Glomerular visceral epithelial cell (primary cell): ENCODE measurements at regions not wholly inside any gene's neighbourhood (a gene's known extent, or its start where the extent isn't known, plus 50 kb on each side); places are given as distances from the start of the nearest gene placed in this dataset.

Experiments
- DNase-seq: peaks from one replicate; pipeline ENCODE4 v3.0.0-alpha.2; 2016; ENCODE audit errors: extremely low spot score

GRCh38 chr3:66747696-66748095 is 246.9 kb upstream of the LRIG1 start:
- DNase-seq = no peak

DNA sequence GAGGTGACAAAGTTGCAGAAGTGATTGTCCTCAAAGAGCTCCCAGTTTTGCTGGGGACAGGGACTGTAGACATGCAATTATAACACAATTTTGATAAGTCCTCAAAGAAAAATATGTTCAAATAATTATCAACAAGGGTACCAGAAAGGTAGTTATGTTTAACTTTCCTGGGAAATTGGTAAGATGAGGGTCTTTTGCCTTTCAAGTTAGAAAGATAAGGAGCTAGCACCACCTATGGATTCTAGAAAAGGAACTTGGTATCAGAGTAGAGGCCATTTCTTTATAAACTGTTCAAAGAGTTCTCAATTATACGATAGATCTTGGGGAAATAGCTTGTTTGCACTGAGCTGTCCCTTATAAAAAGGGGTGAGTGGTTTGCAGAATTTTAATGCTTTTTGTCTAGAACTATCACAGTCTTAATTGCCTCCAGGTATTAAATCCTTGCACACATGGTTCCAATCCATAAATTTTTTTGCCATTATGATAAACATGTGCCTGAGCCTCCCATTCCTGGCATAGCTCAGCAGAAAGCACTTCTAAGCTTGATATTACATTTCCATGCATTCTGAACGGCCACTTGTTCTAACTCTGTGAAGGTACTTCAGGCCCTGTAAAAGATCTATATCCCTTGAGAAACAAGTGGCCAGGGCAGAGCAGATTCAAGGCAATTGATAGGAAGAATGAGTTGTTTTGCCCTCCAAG is 247.5 kb upstream of the LRIG1 start:
- DNase-seq = no peak

DNA sequence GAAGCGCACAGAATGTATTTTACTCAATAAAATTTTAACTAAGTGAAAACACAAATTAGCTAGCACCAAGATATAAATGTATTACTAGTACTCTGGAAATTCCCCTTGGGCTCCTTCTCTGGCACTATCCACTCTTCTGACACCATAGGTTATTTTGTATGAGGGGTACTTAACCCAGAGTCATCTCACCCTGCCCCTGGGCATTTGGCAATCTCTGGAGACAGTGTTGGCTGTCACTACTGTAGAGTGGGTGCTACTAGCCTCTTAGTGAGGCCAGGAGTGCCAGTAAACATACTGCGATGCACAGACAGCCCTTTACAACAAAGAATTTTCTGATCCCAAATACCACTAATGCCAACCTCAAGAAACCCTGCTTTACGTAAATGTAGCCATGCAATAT is 246.3 kb upstream of the KBTBD8 start:
- no peak for DNase-seq

DNA sequence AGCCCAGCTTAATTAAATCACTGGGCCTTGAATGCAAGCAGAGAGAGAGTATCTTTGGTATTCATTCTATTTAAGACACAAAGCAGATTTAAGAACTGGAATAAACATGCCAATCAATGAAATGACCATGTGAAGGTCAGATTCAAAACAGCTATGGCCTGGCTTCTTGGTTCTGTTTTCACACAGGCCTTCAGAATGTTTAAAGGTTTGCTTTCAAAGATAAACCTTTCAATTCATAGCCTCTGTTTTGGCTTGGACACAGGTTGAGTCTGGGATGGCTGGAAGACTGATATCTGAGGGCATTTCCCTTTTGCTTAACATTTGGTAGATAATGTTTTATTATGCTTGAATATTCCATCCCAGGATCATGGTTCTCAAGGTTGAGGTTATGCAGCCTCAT is 244.4 kb upstream of the KBTBD8 start:
- no peak for DNase-seq

DNA sequence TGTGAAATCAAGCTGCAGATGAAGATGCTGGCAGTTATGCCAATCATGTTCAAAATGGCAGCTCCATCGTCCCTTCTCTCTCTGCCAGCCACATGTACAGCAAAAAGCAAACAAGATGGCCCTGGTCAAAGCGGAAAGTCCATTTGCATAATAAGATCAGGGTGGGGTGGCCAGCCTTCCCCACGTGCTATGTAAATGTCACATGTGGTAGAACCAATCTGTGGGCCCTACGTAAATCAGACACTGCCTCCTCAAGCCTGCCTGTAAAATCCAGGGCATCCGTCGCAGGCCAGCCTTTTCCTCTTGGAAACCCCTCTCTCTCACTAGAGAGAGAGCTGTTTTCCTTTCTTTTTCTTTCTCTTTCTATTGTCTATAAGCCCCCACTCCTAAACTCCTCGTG is 243.5 kb upstream of the KBTBD8 start:
- DNase-seq = no peak

DNA sequence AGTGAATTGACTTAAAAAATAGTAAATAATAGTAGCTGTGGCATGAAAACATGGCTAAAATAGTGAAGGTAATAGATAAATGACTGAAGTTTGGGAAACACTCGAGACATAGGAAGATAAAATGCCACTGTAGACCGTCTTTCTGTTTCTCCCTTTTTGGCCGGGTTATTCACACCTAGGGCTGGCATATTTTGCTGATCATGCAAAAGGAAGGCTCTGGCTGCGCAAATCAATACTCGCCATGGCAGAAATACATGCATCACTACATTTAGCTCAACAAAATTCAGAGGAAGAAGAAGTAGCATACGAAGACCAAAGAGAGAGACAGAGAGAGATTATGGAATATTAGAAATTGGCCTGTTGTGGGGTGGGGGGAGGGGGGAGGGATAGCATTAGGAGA is 242.2 kb upstream of the KBTBD8 start:
- DNase-seq = no peak

- DNase-seq = no peak
These were observed 241.6 kb upstream of the KBTBD8 start for GRCh38 chr3:66756468-66757036.

- no peak for DNase-seq
These were observed 236.9 kb upstream of the KBTBD8 start for GRCh38 chr3:66761093-66761780.

GRCh38 chr3:66762916-66763693 is 235.0 kb upstream of the KBTBD8 start:
- no peak for DNase-seq

DNA sequence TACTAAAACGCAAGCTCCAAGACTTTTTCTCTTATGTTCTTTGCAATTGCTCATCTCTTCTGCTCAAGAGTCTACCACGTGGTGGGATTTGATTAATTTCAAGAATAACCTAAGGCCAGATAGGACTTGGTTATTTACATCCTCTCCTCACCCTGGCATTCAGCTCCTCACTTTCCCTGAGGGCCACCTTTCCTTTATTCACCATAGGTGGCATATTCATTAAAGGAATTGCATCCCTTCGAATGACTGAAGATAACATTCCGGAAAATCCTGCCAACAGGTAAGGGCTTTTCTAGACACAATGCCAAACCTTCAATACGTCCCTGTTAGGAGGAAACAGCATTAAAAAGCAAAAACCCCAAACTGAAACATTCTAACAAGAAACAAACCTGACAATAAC is 220.0 kb upstream of the KBTBD8 start:
- DNase-seq = no peak

- no peak for DNase-seq
These were observed 219.3 kb upstream of the KBTBD8 start for GRCh38 chr3:66778777-66779176.

GRCh38 chr3:66785191-66785909 is 212.8 kb upstream of the KBTBD8 start:
- DNase-seq = no peak

DNA sequence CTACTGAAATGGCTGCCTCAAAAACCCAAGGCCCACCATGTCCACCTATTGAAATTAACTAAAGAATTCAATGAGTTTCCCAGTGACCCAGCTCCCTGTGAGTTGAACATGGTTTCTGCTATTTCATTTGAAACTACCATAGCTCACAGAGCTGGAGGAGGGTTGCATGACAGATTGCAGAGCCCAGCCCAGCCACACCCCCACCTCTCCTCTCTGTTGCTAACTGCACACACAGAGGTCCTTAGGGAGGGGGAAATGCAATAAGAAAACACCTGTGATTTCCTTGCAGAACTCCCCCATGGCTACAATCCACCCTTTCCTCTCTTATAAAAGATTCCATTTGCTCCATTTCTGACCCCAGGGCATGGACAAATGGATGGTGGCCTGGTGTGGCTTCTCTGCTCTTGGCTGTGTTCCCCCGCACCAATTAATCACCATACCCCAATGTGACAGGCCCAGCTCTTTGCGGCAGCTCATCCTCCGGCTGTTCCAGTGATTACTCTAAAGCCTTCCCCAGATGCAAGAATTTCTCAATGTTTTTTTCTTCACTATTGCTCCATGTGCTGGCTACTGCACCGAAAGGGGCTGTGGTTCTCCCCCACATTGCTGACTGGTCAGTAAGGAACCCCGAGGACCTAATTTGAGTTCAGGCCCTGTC is 208.4 kb upstream of the KBTBD8 start:
- DNase-seq = no peak

- DNase-seq = no peak
These were observed 206.0 kb upstream of the KBTBD8 start for GRCh38 chr3:66792086-66792485.

DNA sequence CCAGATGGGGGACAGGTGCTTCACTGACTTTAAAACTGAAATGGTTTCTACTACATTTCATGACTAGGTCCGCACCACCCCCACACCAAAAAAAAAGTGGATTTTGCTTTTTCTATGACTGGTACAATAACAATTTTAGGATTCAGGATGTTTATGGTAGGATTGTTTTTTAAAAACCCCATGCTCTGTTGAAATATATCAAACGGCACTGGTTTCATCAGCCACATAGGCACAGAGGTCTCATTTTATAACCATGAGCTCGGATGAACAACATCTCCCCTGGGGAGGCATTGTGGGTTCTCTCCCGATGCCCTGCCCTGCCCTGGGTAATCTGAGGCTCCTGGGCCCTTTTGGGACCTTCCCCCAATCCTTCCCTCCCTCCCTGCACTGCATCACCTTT is 202.7 kb upstream of the KBTBD8 start:
- DNase-seq = no peak

DNA sequence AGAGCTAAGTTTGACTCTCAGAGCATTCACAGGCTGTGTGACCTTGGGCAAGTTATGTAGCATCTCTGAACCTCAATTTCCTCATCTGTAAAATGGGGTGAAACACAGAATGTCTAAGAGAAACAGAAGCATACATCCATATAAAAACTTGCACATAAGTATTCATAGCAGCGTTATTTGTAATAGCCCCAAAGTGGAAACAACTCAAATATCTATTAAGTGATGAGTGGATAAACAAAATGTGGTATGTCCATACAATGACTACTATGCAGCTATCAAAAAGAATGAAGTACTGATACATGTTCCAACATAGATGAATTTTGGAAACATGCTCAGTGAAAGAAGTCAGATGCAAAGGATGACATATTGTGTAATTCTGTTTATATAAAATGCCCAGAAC is 201.8 kb upstream of the KBTBD8 start:
- no peak for DNase-seq

GRCh38 chr3:66797889-66798560 is 200.1 kb upstream of the KBTBD8 start:
- DNase-seq = peak; percentile 15

DNA sequence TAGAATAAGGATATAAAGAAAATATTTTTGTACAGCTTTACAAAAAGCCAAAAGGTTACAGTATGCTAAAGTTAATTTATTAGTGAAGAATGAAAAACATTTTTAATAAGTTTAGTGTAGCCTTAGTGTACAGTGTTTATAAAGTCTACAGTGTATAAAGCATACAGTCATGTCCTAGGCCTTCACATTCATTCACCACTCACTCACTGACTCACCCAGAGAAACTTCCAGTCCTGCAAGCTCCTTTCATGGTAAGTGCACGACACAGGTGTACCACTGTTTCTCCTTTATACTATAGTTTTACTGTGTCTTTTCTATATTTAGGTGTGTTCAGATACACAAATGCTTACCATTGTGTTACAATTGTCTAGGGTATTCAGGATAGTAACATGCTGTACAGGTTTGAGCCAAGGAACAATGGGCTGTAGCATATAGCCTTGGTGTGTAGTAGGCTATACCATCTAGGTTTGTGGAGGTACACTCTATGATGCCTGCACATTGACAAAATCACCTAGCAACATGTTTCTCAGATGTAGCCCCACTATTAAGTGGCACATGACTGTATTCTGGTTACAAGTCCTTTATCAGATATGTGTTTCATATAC is 197.1 kb upstream of the KBTBD8 start:
- DNase-seq = no peak

DNA sequence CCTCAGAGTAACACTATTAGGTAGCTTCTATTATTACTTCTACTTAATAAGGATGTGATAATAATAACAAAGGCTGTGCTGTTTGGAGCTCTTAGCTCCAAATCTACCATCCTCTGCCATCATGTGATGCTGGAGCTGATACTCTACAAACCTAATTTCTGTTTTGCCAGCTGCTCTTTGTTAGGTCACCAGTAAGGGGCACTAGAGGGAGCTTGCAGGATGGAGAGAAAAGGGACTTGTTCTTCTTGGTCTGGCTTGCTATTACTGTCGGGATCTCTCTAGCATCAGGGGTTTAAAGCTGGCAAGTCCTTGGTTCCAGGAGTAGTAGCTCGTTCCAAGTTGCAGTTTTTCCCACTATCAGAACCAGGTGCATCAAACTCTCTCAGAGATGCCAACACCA is 194.9 kb upstream of the KBTBD8 start:
- DNase-seq = no peak
